ENCODE measurements at regions not wholly inside any gene's neighbourhood (a gene's known extent, or its start where the extent isn't known, plus 50 kb on each side); places are given as distances from the start of the nearest gene placed in this dataset.
A peak's percentile ranks its signal among the peaks of the same experiment; 100 is the strongest.

DNA sequence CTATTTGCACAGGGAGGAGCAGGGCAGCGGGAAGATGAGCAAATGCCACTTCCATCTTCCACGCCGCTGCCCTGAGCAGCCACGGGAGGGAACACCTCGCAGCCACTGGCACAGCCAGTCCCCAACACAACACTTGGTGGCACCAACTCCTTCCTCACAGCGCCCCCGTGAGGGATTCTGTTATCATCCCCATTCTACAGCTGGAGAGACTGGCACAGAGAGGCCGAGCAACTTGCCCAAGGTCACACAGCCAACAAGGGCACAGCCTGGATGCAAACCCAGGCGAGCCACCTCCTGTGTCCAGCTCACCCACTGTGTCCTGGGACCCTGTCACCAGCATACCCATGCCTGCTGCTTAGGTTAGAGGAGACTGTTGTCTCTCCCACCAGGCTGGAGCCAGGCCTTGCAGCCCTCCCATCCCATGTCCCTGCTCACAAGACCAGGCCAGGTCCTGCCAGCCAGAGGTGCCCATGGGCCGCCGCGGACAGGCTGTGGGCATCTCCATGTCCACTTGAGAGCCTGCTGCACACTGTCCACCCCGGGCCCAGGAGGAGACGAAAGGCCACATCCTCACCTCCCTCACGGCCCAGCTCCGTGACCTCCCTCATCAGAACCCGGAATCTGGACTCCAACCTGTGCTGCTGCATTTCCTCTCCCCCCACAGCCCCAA is 57.0 kb downstream of the NCOR2 start:
- in situ Hi-C loops (cut with MboI) (no loop called here), intact Hi-C loops (cut with micrococcal nuclease; ENCODE audit: unreplicated experiment) (no loop called here)
- Histone ChIP-seq H4K20me1 (ENCODE audit: control insufficient read depth, insufficient read depth) (peaks cover 4% of the 10 kb centered on the region), H3K4me3 (no peak overlapping the region), H3K4me1 (ENCODE audit: control insufficient read depth, insufficient read depth, low read length) (peaks cover 11% of the 10 kb centered on the region), H3K27ac (ENCODE audit: control insufficient read depth, insufficient read depth) (no peak overlapping the region), H3K27me3 (replicated peaks in 1 of 2; ENCODE audit: control insufficient read depth in 2 of 2, insufficient read depth in 2 of 2, low read length in 1 of 2) (no peaks in the 10 kb centered on the region), H3K9ac (ENCODE audit: control insufficient read depth, insufficient read depth, low read length) (no peak overlapping the region), H3K9me3 (replicated peaks; ENCODE audit: control insufficient read depth, insufficient read depth, low read length) (no peaks in the 10 kb centered on the region), H3K4me2 (ENCODE audit: control insufficient read depth, insufficient read depth) (no peak overlapping the region), H3K36me3 (ENCODE audit: control insufficient read depth in 2 of 2, insufficient read depth in 2 of 2, low read length in 1 of 2) (peaks cover 7 to 8% of the 10 kb centered on the region in 2 experiments; a peak in 3 of 4 replicates), H2AFZ (ENCODE audit: control insufficient read depth, low read depth, low read length) (no peak overlapping the region), H3K79me2 (ENCODE audit: control insufficient read depth, insufficient read depth, low read length) (peaks cover 32% of the 10 kb centered on the region)
- ChIA-PET RAD21 (ENCODE audit: unreplicated experiment) (no interaction called here), CTCF (interaction anchor here (0.7 to 1.1 kb wide), 2 partner anchors 37 to 478 kb away, joined by 3 read pairs; no protein-coding TSS in a partner anchor), POLR2A (no interaction called here), SMC1A (ENCODE audit: uncharacterized antibody, unreplicated experiment) (interaction anchor here (1.2 kb wide), 1 partner anchor 41 kb away, joined by 3 read pairs; no protein-coding TSS in a partner anchor)
- WGBS (ENCODE audit: insufficient coverage, insufficient replicate concordance, low lambda C conversion rate, missing lambda C conversion rate), result 97% methylated on average over 16 of the region's 17 CpGs
- no TSS peak for BruUV-seq (replicated peaks)
- peak; percentile 40; the same call in 1 of the 3 replicates for ATAC-seq
- no peak for DNase-seq (ENCODE audit: low read depth, low spot score)
- TF ChIP-seq EZH2 (IDR thresholded peaks at IDR 0.05; ENCODE audit: borderline replicate concordance, control insufficient read depth, low read depth, low read length), result no peak
- peak; percentile 19; the same call in 1 of the 2 replicates for TF ChIP-seq RAD21 (IDR thresholded peaks at IDR 0.05; ENCODE audit: insufficient read depth, low read depth, low read length)
- peak; percentile 81; the same call in 1 of the 2 replicates for TF ChIP-seq SMARCA5 (IDR thresholded peaks at IDR 0.05)
- no peak for FAIRE-seq

DNA sequence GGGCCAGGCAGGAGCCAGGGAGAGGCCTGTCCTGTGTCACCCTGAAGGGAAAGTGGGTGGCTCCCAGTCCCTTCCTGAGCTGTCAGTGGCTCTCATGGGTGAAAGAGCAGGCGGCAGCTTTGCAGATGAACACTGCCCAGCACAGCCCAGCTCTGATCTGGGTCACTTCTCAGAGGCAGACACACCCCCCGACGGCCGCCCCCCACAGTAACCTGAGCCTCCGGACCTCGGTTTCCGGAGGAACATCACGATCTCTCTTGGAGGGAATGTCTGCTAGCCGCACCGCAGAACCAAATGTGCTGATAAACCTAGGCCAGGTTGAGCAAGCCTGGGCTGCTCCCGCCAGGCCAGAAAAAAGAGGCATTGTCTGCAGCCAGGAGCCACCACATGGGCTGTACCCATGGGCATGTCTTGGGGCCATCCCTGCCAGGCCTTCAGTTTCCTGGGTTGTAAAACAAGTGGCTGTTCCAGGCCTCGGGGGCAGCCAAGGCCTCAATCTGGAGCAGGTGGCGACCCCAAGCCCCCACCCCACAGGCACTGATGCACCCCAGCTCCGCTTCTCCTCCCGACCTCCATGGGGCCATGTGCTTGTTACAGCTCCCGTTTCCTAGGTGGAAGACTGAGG is 57.6 kb downstream of the NCOR2 start:
- CTCF ChIA-PET, result no interaction called here
- Histone ChIP-seq H3K9me3 (replicated peaks; ENCODE audit: control insufficient read depth, insufficient read depth, low read length) (no peaks in the 10 kb centered on the region), H3K27ac (ENCODE audit: control insufficient read depth, insufficient read depth) (no peak overlapping the region), H2AFZ (ENCODE audit: control insufficient read depth, low read depth, low read length) (no peak overlapping the region), H3K9ac (ENCODE audit: control insufficient read depth, insufficient read depth, low read length) (no peak overlapping the region), H4K20me1 (ENCODE audit: control insufficient read depth, insufficient read depth) (peaks cover 5% of the 10 kb centered on the region), H3K27me3 (replicated peaks in 1 of 2; ENCODE audit: control insufficient read depth in 2 of 2, insufficient read depth in 2 of 2, low read length in 1 of 2) (no peaks in the 10 kb centered on the region), H3K79me2 (ENCODE audit: control insufficient read depth, insufficient read depth, low read length) (peaks cover 31% of the 10 kb centered on the region), H3K4me3 (no peak overlapping the region), H3K4me1 (ENCODE audit: control insufficient read depth, insufficient read depth, low read length) (peaks cover 11% of the 10 kb centered on the region), H3K4me2 (ENCODE audit: control insufficient read depth, insufficient read depth) (no peak overlapping the region), H3K36me3 (ENCODE audit: control insufficient read depth in 2 of 2, insufficient read depth in 2 of 2, low read length in 1 of 2) (peaks cover 7% of the 10 kb centered on the region in 2 experiments; a peak in 3 of 4 replicates)
- 91% methylated on average over 16 of the region's 16 CpGs for WGBS (ENCODE audit: insufficient coverage, insufficient replicate concordance, low lambda C conversion rate, missing lambda C conversion rate)
- POLR2A ChIA-PET, result no interaction called here
- RAD21 ChIA-PET (ENCODE audit: unreplicated experiment), result interaction anchor here (0.6 kb wide), 1 partner anchor 12 kb away, joined by 3 read pairs; no protein-coding TSS in a partner anchor
- intact Hi-C loops (cut with micrococcal nuclease; ENCODE audit: unreplicated experiment), result no loop called here
- peak; percentile 36 for ATAC-seq
- SMC1A ChIA-PET (ENCODE audit: uncharacterized antibody, unreplicated experiment), result interaction anchor here (1.2 kb wide), 1 partner anchor 41 kb away, joined by 3 read pairs; no protein-coding TSS in a partner anchor
- in situ Hi-C loops (cut with MboI), result no loop called here
- no peak for DNase-seq (ENCODE audit: low read depth, low spot score)
- no TSS peak for BruUV-seq (replicated peaks)
- no peak for FAIRE-seq
- TF ChIP-seq SIX5 (IDR thresholded peaks at IDR 0.05; ENCODE audit: low read depth, low read length, severe bottlenecking) (no peak), BACH1 (IDR thresholded peaks at IDR 0.05; ENCODE audit: borderline replicate concordance) (no peak), MEF2A (IDR thresholded peaks at IDR 0.05; ENCODE audit: insufficient read depth, low read depth, low read length) (no peak), RFX5 (IDR thresholded peaks at IDR 0.05; ENCODE audit: low read depth, low read length) (no peak), BRCA1 (IDR thresholded peaks at IDR 0.05; ENCODE audit: low read depth, low read length) (no peak), CHD4 (IDR thresholded peaks at IDR 0.05) (no peak), ZNF384 (IDR thresholded peaks at IDR 0.05; ENCODE audit: borderline replicate concordance, low read depth, low read length) (no peak)
- TF ChIP-seq, protein P1, sequence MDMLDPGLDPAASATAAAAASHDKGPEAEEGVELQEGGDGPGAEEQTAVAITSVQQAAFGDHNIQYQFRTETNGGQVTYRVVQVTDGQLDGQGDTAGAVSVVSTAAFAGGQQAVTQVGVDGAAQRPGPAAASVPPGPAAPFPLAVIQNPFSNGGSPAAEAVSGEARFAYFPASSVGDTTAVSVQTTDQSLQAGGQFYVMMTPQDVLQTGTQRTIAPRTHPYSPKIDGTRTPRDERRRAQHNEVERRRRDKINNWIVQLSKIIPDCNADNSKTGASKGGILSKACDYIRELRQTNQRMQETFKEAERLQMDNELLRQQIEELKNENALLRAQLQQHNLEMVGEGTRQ (IDR thresholded peaks at IDR 0.05; ENCODE audit: borderline replicate concordance, low read depth, low read length), result no peak
- TF ChIP-seq, protein P2, sequence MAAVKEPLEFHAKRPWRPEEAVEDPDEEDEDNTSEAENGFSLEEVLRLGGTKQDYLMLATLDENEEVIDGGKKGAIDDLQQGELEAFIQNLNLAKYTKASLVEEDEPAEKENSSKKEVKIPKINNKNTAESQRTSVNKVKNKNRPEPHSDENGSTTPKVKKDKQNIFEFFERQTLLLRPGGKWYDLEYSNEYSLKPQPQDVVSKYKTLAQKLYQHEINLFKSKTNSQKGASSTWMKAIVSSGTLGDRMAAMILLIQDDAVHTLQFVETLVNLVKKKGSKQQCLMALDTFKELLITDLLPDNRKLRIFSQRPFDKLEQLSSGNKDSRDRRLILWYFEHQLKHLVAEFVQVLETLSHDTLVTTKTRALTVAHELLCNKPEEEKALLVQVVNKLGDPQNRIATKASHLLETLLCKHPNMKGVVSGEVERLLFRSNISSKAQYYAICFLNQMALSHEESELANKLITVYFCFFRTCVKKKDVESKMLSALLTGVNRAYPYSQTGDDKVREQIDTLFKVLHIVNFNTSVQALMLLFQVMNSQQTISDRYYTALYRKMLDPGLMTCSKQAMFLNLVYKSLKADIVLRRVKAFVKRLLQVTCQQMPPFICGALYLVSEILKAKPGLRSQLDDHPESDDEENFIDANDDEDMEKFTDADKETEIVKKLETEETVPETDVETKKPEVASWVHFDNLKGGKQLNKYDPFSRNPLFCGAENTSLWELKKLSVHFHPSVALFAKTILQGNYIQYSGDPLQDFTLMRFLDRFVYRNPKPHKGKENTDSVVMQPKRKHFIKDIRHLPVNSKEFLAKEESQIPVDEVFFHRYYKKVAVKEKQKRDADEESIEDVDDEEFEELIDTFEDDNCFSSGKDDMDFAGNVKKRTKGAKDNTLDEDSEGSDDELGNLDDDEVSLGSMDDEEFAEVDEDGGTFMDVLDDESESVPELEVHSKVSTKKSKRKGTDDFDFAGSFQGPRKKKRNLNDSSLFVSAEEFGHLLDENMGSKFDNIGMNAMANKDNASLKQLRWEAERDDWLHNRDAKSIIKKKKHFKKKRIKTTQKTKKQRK (IDR thresholded peaks at IDR 0.05; ENCODE audit: low read depth, low read length), result no peak

Measured in GM12878 (cell line).